Endodermal cell (in vitro differentiated cells): ENCODE measurements at regions not wholly inside any gene's neighbourhood (a gene's known extent, or its start where the extent isn't known, plus 50 kb on each side); places are given as distances from the start of the nearest gene placed in this dataset.
"Not testable (repeated sequence)": the region's sequence is repeated elsewhere in the genome, so short reads cannot be mapped to it uniquely, and the experiment has no call there.

Source experiments
- DNase-seq: peaks from one replicate; pipeline ENCODE4 v3.0.0-alpha.2; 2017
- H3K27ac ChIP-seq: 2 replicates; pipeline ENCODE4 v1.5.1; 2013; ENCODE audit warnings: mild to moderate bottlenecking, low read depth, low read length, moderate library complexity
- H3K27me3 ChIP-seq: 2 replicates; pipeline ENCODE4 v1.6.1; 2013; ENCODE audit warnings: mild to moderate bottlenecking, low read length, moderate library complexity; ENCODE audit not compliant: insufficient read depth, control insufficient read depth, poor library complexity, severe bottlenecking
- H3K36me3 ChIP-seq: 2 replicates; pipeline ENCODE4 v1.7.0; 2013; ENCODE audit warnings: mild to moderate bottlenecking, low read length, moderate library complexity; ENCODE audit not compliant: control insufficient read depth, insufficient read depth
- H3K4me1 ChIP-seq: one replicate; pipeline ENCODE4 v1.7.0; 2013; ENCODE audit warnings: low read length; ENCODE audit not compliant: control insufficient read depth, insufficient read depth
- H3K4me3 ChIP-seq: 2 replicates; pipeline ENCODE4 v1.5.1; 2013; ENCODE audit warnings: mild to moderate bottlenecking, low read length, moderate library complexity
- H3K9ac ChIP-seq: 2 replicates; pipeline ENCODE4 v1.6.1; 2013; ENCODE audit warnings: mild to moderate bottlenecking, low read length, moderate library complexity; ENCODE audit not compliant: poor library complexity, severe bottlenecking; ENCODE audit errors: extremely low read depth
- H3K9me3 ChIP-seq: 2 replicates; pipeline ENCODE4 v1.6.1; 2013; ENCODE audit warnings: mild to moderate bottlenecking, low read length, moderate library complexity; ENCODE audit not compliant: control insufficient read depth
- H3K27ac Mint-ChIP-seq: 2 replicates; pipeline ENCODE4 v1.8.0; 2020; ENCODE audit warnings: mixed read lengths
- H3K27me3 Mint-ChIP-seq: 2 replicates; pipeline ENCODE4 v1.8.0; 2021; ENCODE audit warnings: mild to moderate bottlenecking, mixed read lengths; ENCODE audit not compliant: insufficient read depth
- H3K36me3 Mint-ChIP-seq: 2 replicates; pipeline ENCODE4 v1.8.0; 2020; ENCODE audit warnings: low read depth, mixed read lengths
- H3K4me1 Mint-ChIP-seq: 2 replicates; pipeline ENCODE4 v1.8.0; 2020; ENCODE audit warnings: mixed read lengths
- H3K4me3 Mint-ChIP-seq: 2 replicates; pipeline ENCODE4 v1.8.0; 2020; ENCODE audit warnings: mild to moderate bottlenecking, moderate library complexity, mixed read lengths
- H3K9me3 Mint-ChIP-seq: 2 replicates; pipeline ENCODE4 v1.8.0; 2020; ENCODE audit warnings: mild to moderate bottlenecking, mixed read lengths
- CTCF ChIP-seq: fragments of 200-600 bp; sonication (generic); conservative IDR thresholded peaks from 2 replicates; pipeline ENCODE4 v1.5.0; 2021; ENCODE audit warnings: antibody characterized with exemption, mild to moderate bottlenecking
- WGBS, 2 experiments: methylation state at CpG; one replicate each; pipeline versions ENCODE4 v1.1.5 to v1.1.7; 2013; ENCODE audit warnings: missing lambda C conversion rate in 2 of 2, mixed read lengths in 1 of 2; ENCODE audit not compliant: insufficient coverage in 1 of 2, insufficient read length in 1 of 2; 5-methylcytosine and 5-hydroxymethylcytosine counted together

GRCh38 chr20:30281584-30282197 is 975.8 kb upstream of the DEFB115 start:
- Histone ChIP-seq H3K27ac (no peak overlapping the region), H3K9me3 (peaks cover 11% of the 10 kb centered on the region), H3K4me1 (no peaks in the 10 kb centered on the region), H3K36me3 (no peaks in the 10 kb centered on the region), H3K4me3 (no peak overlapping the region), H3K27me3 (no peaks in the 10 kb centered on the region), H3K9ac (no peak overlapping the region)
- no peak for DNase-seq
- Mint-ChIP-seq H3K27ac (no peak overlapping the region), H3K36me3 (peaks cover 2% of the 10 kb centered on the region), H3K27me3 (no peaks in the 10 kb centered on the region), H3K4me3 (no peak overlapping the region), H3K4me1 (no peaks in the 10 kb centered on the region), H3K9me3 (peaks cover 94% of the 10 kb centered on the region)
- 91 to 97% methylated on average over 9 to 41 of the region's 41 CpGs for WGBS, 2 experiments
- TF ChIP-seq CTCF: no peak

GRCh38 chr20:30283476-30284280 is 973.8 kb upstream of the DEFB115 start:
- not testable (repeated sequence) for H3K9me3 ChIP-seq, DNase-seq, H3K27me3 ChIP-seq, H3K4me1 ChIP-seq, H3K4me3 Mint-ChIP-seq, H3K9ac ChIP-seq, H3K4me1 Mint-ChIP-seq, H3K36me3 ChIP-seq, H3K27me3 Mint-ChIP-seq, H3K27ac Mint-ChIP-seq, H3K4me3 ChIP-seq, H3K27ac ChIP-seq, H3K36me3 Mint-ChIP-seq
- peaks cover 91% of the 10 kb centered on the region for H3K9me3 Mint-ChIP-seq
- 46 to 49% methylated on average over 30 to 47 of the region's 47 CpGs for WGBS, 2 experiments

GRCh38 chr20:30284281-30284905 is 973.1 kb upstream of the DEFB115 start:
- H3K9ac ChIP-seq: no peak overlapping the region
- H3K4me1 ChIP-seq: no peaks in the 10 kb centered on the region
- H3K4me3 Mint-ChIP-seq: no peak overlapping the region
- no peak overlapping the region for H3K4me3 ChIP-seq
- no peaks in the 10 kb centered on the region for H3K27me3 Mint-ChIP-seq
- peaks cover 2% of the 10 kb centered on the region for H3K36me3 Mint-ChIP-seq
- TF ChIP-seq CTCF: no peak
- peaks cover 92% of the 10 kb centered on the region for H3K9me3 Mint-ChIP-seq
- H3K27me3 ChIP-seq: no peaks in the 10 kb centered on the region
- no peak overlapping the region for H3K27ac ChIP-seq
- H3K27ac Mint-ChIP-seq: no peak overlapping the region
- H3K9me3 ChIP-seq: no peaks in the 10 kb centered on the region
- DNase-seq: no peak
- H3K4me1 Mint-ChIP-seq: no peaks in the 10 kb centered on the region
- WGBS, 2 experiments: 81 to 88% methylated on average over 24 to 33 of the region's 33 CpGs
- no peaks in the 10 kb centered on the region for H3K36me3 ChIP-seq
